ENCODE measurements at regions not wholly inside any gene's neighbourhood (a gene's known extent, or its start where the extent isn't known, plus 50 kb on each side); places are given as distances from the start of the nearest gene placed in this dataset.

DNA sequence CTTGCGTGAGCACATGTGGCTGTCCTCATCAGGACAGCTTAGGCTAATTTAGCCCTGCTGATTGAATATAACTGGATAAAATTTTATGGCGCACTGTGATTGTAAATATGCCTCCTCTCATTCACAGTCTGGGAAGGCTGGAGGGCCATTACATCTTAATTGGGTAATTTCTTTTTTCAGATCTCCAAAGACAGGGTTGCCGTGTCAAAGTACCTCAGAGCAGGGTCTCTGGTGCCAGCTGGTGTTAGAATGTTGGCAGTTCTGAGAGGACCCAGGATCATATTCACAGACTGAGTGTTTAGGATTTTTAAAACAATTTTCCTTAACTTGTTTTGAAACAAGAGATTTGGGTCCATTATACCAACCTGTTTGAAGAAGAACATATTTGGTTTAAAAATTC, 455.7 kb upstream of the TLE4 start:
- TF ChIP-seq, protein P1, sequence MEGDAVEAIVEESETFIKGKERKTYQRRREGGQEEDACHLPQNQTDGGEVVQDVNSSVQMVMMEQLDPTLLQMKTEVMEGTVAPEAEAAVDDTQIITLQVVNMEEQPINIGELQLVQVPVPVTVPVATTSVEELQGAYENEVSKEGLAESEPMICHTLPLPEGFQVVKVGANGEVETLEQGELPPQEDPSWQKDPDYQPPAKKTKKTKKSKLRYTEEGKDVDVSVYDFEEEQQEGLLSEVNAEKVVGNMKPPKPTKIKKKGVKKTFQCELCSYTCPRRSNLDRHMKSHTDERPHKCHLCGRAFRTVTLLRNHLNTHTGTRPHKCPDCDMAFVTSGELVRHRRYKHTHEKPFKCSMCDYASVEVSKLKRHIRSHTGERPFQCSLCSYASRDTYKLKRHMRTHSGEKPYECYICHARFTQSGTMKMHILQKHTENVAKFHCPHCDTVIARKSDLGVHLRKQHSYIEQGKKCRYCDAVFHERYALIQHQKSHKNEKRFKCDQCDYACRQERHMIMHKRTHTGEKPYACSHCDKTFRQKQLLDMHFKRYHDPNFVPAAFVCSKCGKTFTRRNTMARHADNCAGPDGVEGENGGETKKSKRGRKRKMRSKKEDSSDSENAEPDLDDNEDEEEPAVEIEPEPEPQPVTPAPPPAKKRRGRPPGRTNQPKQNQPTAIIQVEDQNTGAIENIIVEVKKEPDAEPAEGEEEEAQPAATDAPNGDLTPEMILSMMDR (conservative IDR thresholded peaks at IDR 0.05; ENCODE audit: low read length), result no peak; the same call in 1 of the 2 replicates
- no peak for TF ChIP-seq EZH2phosphoT487 (IDR thresholded peaks at IDR 0.05; ENCODE audit: borderline replicate concordance)
